HG03378 (cell line): ENCODE measurements at regions not wholly inside any gene's neighbourhood (a gene's known extent, or its start where the extent isn't known, plus 50 kb on each side); places are given as distances from the start of the nearest gene placed in this dataset.
"Not testable (repeated sequence)": the region's sequence is repeated elsewhere in the genome, so short reads cannot be mapped to it uniquely, and the experiment has no call there.

ENCODE experiments used
- ATAC-seq: cut with Tn5 transposase; IDR thresholded peaks from one replicate; pipeline ENCODE4 v1.9.1; 2021; ENCODE audit warnings: mild to moderate bottlenecking, moderate library complexity; ENCODE audit not compliant: unreplicated experiment

GRCh38 chr6:4510317-4510716 is 265.9 kb upstream of the CDYL start:
- no peak for ATAC-seq

GRCh38 chr6:4509506-4509905 is 266.7 kb upstream of the CDYL start:
- no peak for ATAC-seq

GRCh38 chr6:4506792-4507191 is 269.4 kb upstream of the CDYL start:
- no peak for ATAC-seq

- no peak for ATAC-seq
Measured at GRCh38 chr6:4506223-4506622, 270.0 kb upstream of the CDYL start.

- ATAC-seq: no peak
Measured at GRCh38 chr6:4504700-4505099, 271.5 kb upstream of the CDYL start.

- no peak for ATAC-seq
Measured at GRCh38 chr6:4503700-4504099, 272.5 kb upstream of the CDYL start.

GRCh38 chr6:4496284-4496683 is 279.9 kb upstream of the CDYL start:
- no peak for ATAC-seq

GRCh38 chr6:4491501-4492260 is 284.5 kb upstream of the CDYL start:
- no peak for ATAC-seq

- ATAC-seq: no peak
Measured at GRCh38 chr6:4489538-4489937, 286.7 kb upstream of the CDYL start.

GRCh38 chr6:4488389-4488788 is 287.8 kb upstream of the CDYL start:
- ATAC-seq: no peak

GRCh38 chr6:4487538-4487937 is 288.7 kb upstream of the CDYL start:
- ATAC-seq: no peak

- ATAC-seq: no peak
Measured at GRCh38 chr6:4486568-4487315, 289.5 kb upstream of the CDYL start.

GRCh38 chr6:4485735-4486134 is 290.5 kb upstream of the CDYL start:
- ATAC-seq: no peak

- ATAC-seq: no peak
Measured at GRCh38 chr6:4482461-4482860, 293.7 kb upstream of the CDYL start.

GRCh38 chr6:4480788-4481735 is 295.1 kb upstream of the CDYL start:
- ATAC-seq: no peak

GRCh38 chr6:4478098-4478497 is 298.1 kb upstream of the CDYL start:
- no peak for ATAC-seq

GRCh38 chr6:4474810-4475209 is 301.4 kb upstream of the CDYL start:
- no peak for ATAC-seq

- no peak for ATAC-seq
Measured at GRCh38 chr6:4472969-4473642, 303.1 kb upstream of the CDYL start.

- ATAC-seq: no peak
Measured at GRCh38 chr6:4472222-4472621, 304.0 kb upstream of the CDYL start.

GRCh38 chr6:4471515-4471914 is 304.7 kb upstream of the CDYL start:
- not testable (repeated sequence) for ATAC-seq

- ATAC-seq: no peak
Measured at GRCh38 chr6:4470698-4471210, 305.4 kb upstream of the CDYL start.
